B cell (primary cell): ENCODE measurements at regions not wholly inside any gene's neighbourhood (a gene's known extent, or its start where the extent isn't known, plus 50 kb on each side); places are given as distances from the start of the nearest gene placed in this dataset.

Experiments used
- ATAC-seq: fragments of 200-7000 bp; cut with Tn5 transposase; one replicate; pipeline ENCODE4 v1.10.0; 2021; ENCODE audit warnings: low read depth, mild to moderate bottlenecking, moderate number of reproducible peaks, moderate library complexity
- CTCF ChIA-PET: fragments of 350-600 bp; sonication (Branson Sonifier 250); formaldehyde crosslinking; loops from one replicate; lab custom pipeline; 2021; ENCODE audit warnings: antibody characterized with exemption, inconsistent platforms; lab: Charles Lee
- POLR2A ChIA-PET: fragments of 350-600 bp; sonication (Branson Sonifier 250); formaldehyde crosslinking; loops from one replicate; lab custom pipeline; 2021; ENCODE audit warnings: antibody characterized with exemption; lab: Charles Lee
- DNase-seq: peaks from one replicate; pipeline ENCODE4 v3.0.0; 2013
- H2AFZ ChIP-seq: 2 replicates; pipeline ENCODE4 v1.6.1; 2012; ENCODE audit warnings: mild to moderate bottlenecking, low read depth, low read length; ENCODE audit not compliant: insufficient read depth, poor library complexity, severe bottlenecking
- H3K27ac ChIP-seq, 2 donors: 1 replicate in 1 of 2; 2 replicates in 1 of 2; pipeline ENCODE4 v1.5.1; 2012 to 2013; ENCODE audit warnings: low read length in 2 of 2, mild to moderate bottlenecking in 2 of 2, moderate library complexity in 1 of 2
- H3K27me3 ChIP-seq, 4 experiments: fragments of 200-600 bp in 1 of 4; sonication (generic) in 1 of 4; replicated peaks in 1 of 4; 1 replicate in 2 of 4; 2 replicates in 2 of 4; pipeline versions ENCODE4 v1.6.1 to v1.7.0; 2013 to 2016; ENCODE audit warnings: low read length in 3 of 4, mild to moderate bottlenecking in 2 of 4, mixed read lengths in 1 of 4, moderate library complexity in 1 of 4; ENCODE audit not compliant: insufficient read depth in 4 of 4, control insufficient read depth in 3 of 4; ENCODE audit errors: control extremely low read depth in 1 of 4
- H3K36me3 ChIP-seq, 2 experiments: replicated peaks in 1 of 2; 1 replicate in 1 of 2; 2 replicates in 1 of 2; pipeline versions ENCODE4 v1.6.1 to v1.7.1; 2013; ENCODE audit warnings: low read length in 1 of 2; ENCODE audit not compliant: insufficient read depth in 2 of 2, control insufficient read depth in 1 of 2; ENCODE audit errors: control extremely low read depth in 1 of 2, extremely low read depth in 1 of 2
- H3K4me1 ChIP-seq, 2 donors: fragments of 200-600 bp in 1 of 2; sonication (generic) in 1 of 2; 1 replicate in 1 of 2; 2 replicates in 1 of 2; pipeline versions ENCODE4 v1.5.1 to v1.6.1; 2013 to 2017; ENCODE audit warnings: low read length in 2 of 2; ENCODE audit not compliant: control insufficient read depth in 2 of 2, insufficient read depth in 2 of 2
- H3K4me2 ChIP-seq: replicated peaks from 2 replicates; pipeline ENCODE3; 2012; ENCODE audit warnings: mild to moderate bottlenecking, low read depth, low read length; ENCODE audit not compliant: poor library complexity, severe bottlenecking
- H3K4me3 ChIP-seq, 5 experiments: fragments of 200-600 bp in 1 of 5; sonication (generic) in 1 of 5; 1 replicate in 3 of 5; 2 replicates in 2 of 5; pipeline versions ENCODE4 v1.5.1 to v1.7.0; 2011 to 2016; ENCODE audit warnings: low read length in 4 of 5, mild to moderate bottlenecking in 4 of 5, low read depth in 2 of 5, control low read depth in 1 of 5, moderate library complexity in 1 of 5; ENCODE audit not compliant: insufficient read depth in 1 of 5; ENCODE audit errors: control extremely low read depth in 1 of 5, extremely low read depth in 1 of 5
- H3K79me2 ChIP-seq: fragments of 200-600 bp; sonication (generic); one replicate; pipeline ENCODE4 v1.6.0; 2016; ENCODE audit warnings: low read length; ENCODE audit not compliant: control insufficient read depth, insufficient read depth
- H3K9ac ChIP-seq: fragments of 200-600 bp; sonication (generic); 2 replicates; pipeline ENCODE4 v1.6.1; 2017; ENCODE audit warnings: mild to moderate bottlenecking, low read length, moderate library complexity
- H3K9me3 ChIP-seq, 3 donors: one replicate each; pipeline versions ENCODE4 v1.6.1 to v1.7.1; 2013; ENCODE audit warnings: low read length in 2 of 3; ENCODE audit not compliant: control insufficient read depth in 2 of 3, insufficient read depth in 1 of 3; ENCODE audit errors: control extremely low read depth in 1 of 3
- H4K20me1 ChIP-seq: 2 replicates; pipeline ENCODE4 v1.6.0; 2012; ENCODE audit warnings: mild to moderate bottlenecking, low read length; ENCODE audit not compliant: insufficient read depth, control insufficient read depth, poor library complexity, severe bottlenecking
- H3K27ac Mint-ChIP-seq: one replicate; pipeline ENCODE4 v1.8.0; 2021; ENCODE audit warnings: mixed read lengths
- H3K27me3 Mint-ChIP-seq: one replicate; pipeline ENCODE4 v1.8.0; 2021; ENCODE audit warnings: mixed read lengths
- H3K4me1 Mint-ChIP-seq: one replicate; pipeline ENCODE4 v1.8.0; 2021; ENCODE audit warnings: mixed read lengths
- H3K4me3 Mint-ChIP-seq: one replicate; pipeline ENCODE4 v1.8.0; 2021; ENCODE audit warnings: mixed read lengths
- H3K9me3 Mint-ChIP-seq: one replicate; pipeline ENCODE4 v1.8.0; 2022; ENCODE audit warnings: mixed read lengths; ENCODE audit not compliant: insufficient read depth
- EZH2 ChIP-seq: IDR thresholded peaks from 2 replicates; pipeline ENCODE4 v1.6.1; 2012; ENCODE audit warnings: borderline replicate concordance, low read depth, mild to moderate bottlenecking, moderate library complexity, low read length; ENCODE audit not compliant: insufficient read depth, poor library complexity, severe bottlenecking
- whole genome bisulfite sequencing: methylation state at CpG from one replicate; pipeline ENCODE4 v1.1.5; 2013; ENCODE audit warnings: missing lambda C conversion rate; ENCODE audit not compliant: insufficient coverage; 5-methylcytosine and 5-hydroxymethylcytosine counted together
- intact Hi-C: fragments of 100-400 bp; cut with micrococcal nuclease; formaldehyde crosslinking; loops from one replicate; pipeline ENCODE4 v1.10.0; 2022
- TF ChIP-seq, protein P1 (sequence below): fragments of 200-600 bp; IDR thresholded peaks from one replicate; pipeline ENCODE4 v1.8.0; 2022; ENCODE audit warnings: antibody characterized with exemption, mild to moderate bottlenecking

DNA sequence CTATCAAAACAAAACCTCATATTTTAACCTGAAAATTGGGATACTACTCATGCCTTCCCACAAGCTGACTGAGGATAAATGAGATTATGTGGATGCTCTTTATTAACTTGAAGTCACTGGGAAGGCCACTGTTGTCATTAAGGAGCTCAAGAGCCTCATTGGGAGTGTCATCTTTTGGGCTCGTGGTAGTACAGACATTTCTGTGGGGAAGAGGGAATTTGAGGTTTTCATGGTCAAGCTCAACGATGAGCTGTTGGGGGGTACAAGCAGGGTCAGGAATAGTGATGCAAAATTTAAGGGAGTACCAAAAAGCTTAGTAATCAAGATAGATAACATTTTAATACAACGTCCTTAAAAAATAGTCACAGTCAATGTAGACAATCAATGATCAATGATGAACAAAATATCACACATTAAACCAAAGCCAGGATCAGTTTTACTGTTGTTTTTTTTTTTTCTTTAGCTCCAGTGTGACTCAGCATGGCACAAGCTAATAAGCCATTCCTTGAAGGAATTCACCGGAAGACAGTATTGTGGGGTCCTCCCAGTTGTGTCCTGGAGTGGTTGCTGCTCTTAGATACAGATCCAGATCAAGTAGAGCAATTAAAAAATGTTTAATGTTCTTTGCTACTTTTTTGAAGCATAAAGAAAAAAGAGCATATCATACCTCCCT, 130.9 kb downstream of the C12orf75 start:
- Histone ChIP-seq H2AFZ (no peak overlapping the region), H3K36me3 (no peaks in the 10 kb centered on the region), H3K79me2 (no peaks in the 10 kb centered on the region), H3K4me1 (no peaks in the 10 kb centered on the region), H3K9me3 (peaks cover 0 to 2% (median 0%) of the 10 kb centered on the region in 3 donors), H4K20me1 (no peaks in the 10 kb centered on the region), H3K4me2 (no peak overlapping the region), H3K9ac (no peak overlapping the region), H3K27me3 (peaks cover 0 to 10% (median 2%) of the 10 kb centered on the region in 4 experiments), H3K27ac (no peak overlapping the region), H3K4me3 (no peak overlapping the region)
- H3K27ac Mint-ChIP-seq, result no peak overlapping the region
- peaks cover 35% of the 10 kb centered on the region for H3K27me3 Mint-ChIP-seq
- WGBS, result 80% methylated on average over 1 of the region's 4 CpGs
- no peaks in the 10 kb centered on the region for H3K4me1 Mint-ChIP-seq
- ChIA-PET CTCF (no interaction called here), POLR2A (no interaction called here)
- ATAC-seq (no peak), DNase-seq (no peak)
- peaks cover 4% of the 10 kb centered on the region for H3K9me3 Mint-ChIP-seq
- H3K4me3 Mint-ChIP-seq, result no peak overlapping the region
- intact Hi-C loops, result no loop called here
- TF ChIP-seq, protein P1, sequence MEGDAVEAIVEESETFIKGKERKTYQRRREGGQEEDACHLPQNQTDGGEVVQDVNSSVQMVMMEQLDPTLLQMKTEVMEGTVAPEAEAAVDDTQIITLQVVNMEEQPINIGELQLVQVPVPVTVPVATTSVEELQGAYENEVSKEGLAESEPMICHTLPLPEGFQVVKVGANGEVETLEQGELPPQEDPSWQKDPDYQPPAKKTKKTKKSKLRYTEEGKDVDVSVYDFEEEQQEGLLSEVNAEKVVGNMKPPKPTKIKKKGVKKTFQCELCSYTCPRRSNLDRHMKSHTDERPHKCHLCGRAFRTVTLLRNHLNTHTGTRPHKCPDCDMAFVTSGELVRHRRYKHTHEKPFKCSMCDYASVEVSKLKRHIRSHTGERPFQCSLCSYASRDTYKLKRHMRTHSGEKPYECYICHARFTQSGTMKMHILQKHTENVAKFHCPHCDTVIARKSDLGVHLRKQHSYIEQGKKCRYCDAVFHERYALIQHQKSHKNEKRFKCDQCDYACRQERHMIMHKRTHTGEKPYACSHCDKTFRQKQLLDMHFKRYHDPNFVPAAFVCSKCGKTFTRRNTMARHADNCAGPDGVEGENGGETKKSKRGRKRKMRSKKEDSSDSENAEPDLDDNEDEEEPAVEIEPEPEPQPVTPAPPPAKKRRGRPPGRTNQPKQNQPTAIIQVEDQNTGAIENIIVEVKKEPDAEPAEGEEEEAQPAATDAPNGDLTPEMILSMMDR, result no peak
- no peak for TF ChIP-seq EZH2

DNA sequence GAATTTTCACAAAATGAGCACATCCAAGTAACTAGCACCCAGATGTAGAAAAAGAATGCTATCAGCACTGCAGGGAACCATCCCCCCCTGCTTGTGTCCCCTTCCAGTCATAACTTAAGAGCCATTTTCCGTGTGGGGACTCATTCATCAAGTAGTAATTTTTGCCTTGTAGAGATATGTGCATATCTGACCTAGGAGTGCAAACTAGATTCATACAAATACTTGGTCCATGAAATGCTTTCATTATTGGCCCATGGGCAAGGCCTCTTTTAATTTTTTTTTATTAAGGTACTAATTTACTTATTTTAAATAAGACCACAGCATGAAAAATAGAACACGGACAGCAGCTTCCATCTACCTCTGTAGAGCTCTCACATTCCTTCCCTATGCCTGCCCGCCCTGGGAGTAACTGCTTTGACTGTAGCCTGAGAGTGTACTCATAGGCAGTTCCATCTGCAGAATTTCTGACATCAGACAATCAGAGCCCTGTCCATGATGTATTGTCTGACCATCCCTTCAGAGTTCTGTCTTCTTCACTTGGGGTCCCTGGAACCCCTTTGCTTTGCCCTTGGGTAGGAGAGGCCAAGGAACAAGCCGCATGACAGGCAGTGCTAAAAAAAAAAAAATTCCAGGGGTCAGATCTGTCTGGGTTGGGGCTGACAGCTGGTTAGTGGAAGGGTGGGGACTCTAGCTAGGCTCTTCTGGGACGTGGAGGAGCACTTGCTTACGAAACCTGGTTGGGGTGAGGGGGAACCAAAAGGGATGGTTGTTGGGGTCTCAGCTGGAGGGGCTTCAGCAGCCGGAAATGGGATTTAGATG, 131.7 kb downstream of the C12orf75 start:
- Histone ChIP-seq H3K27ac (no peak overlapping the region), H4K20me1 (no peaks in the 10 kb centered on the region), H3K9ac (no peak overlapping the region), H3K36me3 (no peaks in the 10 kb centered on the region), H3K27me3 (peaks cover 0 to 10% (median 2%) of the 10 kb centered on the region in 4 experiments), H3K4me1 (no peaks in the 10 kb centered on the region), H2AFZ (no peak overlapping the region), H3K79me2 (no peaks in the 10 kb centered on the region), H3K4me3 (no peak overlapping the region), H3K9me3 (peaks cover 0 to 1% (median 0%) of the 10 kb centered on the region in 3 donors), H3K4me2 (no peak overlapping the region)
- ChIA-PET CTCF (no interaction called here), POLR2A (no interaction called here)
- no peak overlapping the region for H3K4me3 Mint-ChIP-seq
- ATAC-seq (no peak), DNase-seq (no peak)
- TF ChIP-seq EZH2, result no peak
- TF ChIP-seq, protein P1, result no peak
- H3K9me3 Mint-ChIP-seq, result peaks cover 4% of the 10 kb centered on the region
- WGBS, result 85% methylated on average over 5 of the region's 7 CpGs
- H3K27me3 Mint-ChIP-seq, result peaks cover 29% of the 10 kb centered on the region
- H3K4me1 Mint-ChIP-seq, result no peaks in the 10 kb centered on the region
- no peak overlapping the region for H3K27ac Mint-ChIP-seq
- intact Hi-C loops, result no loop called here
